Middle frontal gyrus (tissue), 1 donor: ENCODE measurements at regions not wholly inside any gene's neighbourhood (a gene's known extent, or its start where the extent isn't known, plus 50 kb on each side); places are given as distances from the start of the nearest gene placed in this dataset.

ENCODE experiments used
- DNase-seq: peaks from one replicate; pipeline ENCODE4 v3.0.0-alpha.2; 2015; ENCODE audit warnings: low spot score; ENCODE audit errors: extremely low spot score

GRCh38 chr3:3745693-3746092 is 53.5 kb upstream of the LRRN1 start:
- DNase-seq, result no peak

- DNase-seq, result no peak
These were observed 54.4 kb upstream of the LRRN1 start for GRCh38 chr3:3744826-3745225.

- DNase-seq, result no peak
These were observed 55.5 kb upstream of the LRRN1 start for GRCh38 chr3:3743754-3744153.

- DNase-seq, result no peak
These were observed 59.2 kb upstream of the LRRN1 start for GRCh38 chr3:3740061-3740460.

GRCh38 chr3:3739330-3740060 is 59.7 kb upstream of the LRRN1 start:
- DNase-seq, result no peak

GRCh38 chr3:3737531-3737930 is 61.7 kb upstream of the LRRN1 start:
- DNase-seq, result no peak

- DNase-seq, result no peak
These were observed 63.3 kb upstream of the LRRN1 start for GRCh38 chr3:3735919-3736318.

GRCh38 chr3:3734881-3735280 is 64.3 kb upstream of the LRRN1 start:
- no peak for DNase-seq

- no peak for DNase-seq
These were observed 70.0 kb upstream of the LRRN1 start for GRCh38 chr3:3729261-3729660.

GRCh38 chr3:3726549-3726948 is 72.7 kb upstream of the LRRN1 start:
- no peak for DNase-seq

GRCh38 chr3:3714572-3714971 is 84.7 kb upstream of the LRRN1 start:
- DNase-seq, result no peak

- DNase-seq, result no peak
These were observed 86.3 kb upstream of the LRRN1 start for GRCh38 chr3:3712971-3713370.

GRCh38 chr3:3708769-3709115 is 90.5 kb upstream of the LRRN1 start:
- no peak for DNase-seq

GRCh38 chr3:3707858-3708768 is 91.1 kb upstream of the LRRN1 start:
- no peak for DNase-seq

- no peak for DNase-seq
These were observed 94.0 kb upstream of the LRRN1 start for GRCh38 chr3:3705090-3705775.

- no peak for DNase-seq
These were observed 97.3 kb upstream of the LRRN1 start for GRCh38 chr3:3701949-3702348.

GRCh38 chr3:3699816-3700633 is 99.2 kb upstream of the LRRN1 start:
- DNase-seq, result no peak

GRCh38 chr3:3699407-3699806 is 99.8 kb upstream of the LRRN1 start:
- no peak for DNase-seq

- no peak for DNase-seq
These were observed 102.9 kb upstream of the LRRN1 start for GRCh38 chr3:3696345-3696744.

- no peak for DNase-seq
These were observed 105.6 kb upstream of the LRRN1 start for GRCh38 chr3:3693593-3693992.
